HG02884 (cell line): ENCODE measurements at regions not wholly inside any gene's neighbourhood (a gene's known extent, or its start where the extent isn't known, plus 50 kb on each side); places are given as distances from the start of the nearest gene placed in this dataset.

Source experiments
- ATAC-seq: cut with Tn5 transposase; IDR thresholded peaks from one replicate; pipeline ENCODE4 v1.9.1; 2021; ENCODE audit warnings: mild to moderate bottlenecking, moderate library complexity; ENCODE audit not compliant: unreplicated experiment

DNA sequence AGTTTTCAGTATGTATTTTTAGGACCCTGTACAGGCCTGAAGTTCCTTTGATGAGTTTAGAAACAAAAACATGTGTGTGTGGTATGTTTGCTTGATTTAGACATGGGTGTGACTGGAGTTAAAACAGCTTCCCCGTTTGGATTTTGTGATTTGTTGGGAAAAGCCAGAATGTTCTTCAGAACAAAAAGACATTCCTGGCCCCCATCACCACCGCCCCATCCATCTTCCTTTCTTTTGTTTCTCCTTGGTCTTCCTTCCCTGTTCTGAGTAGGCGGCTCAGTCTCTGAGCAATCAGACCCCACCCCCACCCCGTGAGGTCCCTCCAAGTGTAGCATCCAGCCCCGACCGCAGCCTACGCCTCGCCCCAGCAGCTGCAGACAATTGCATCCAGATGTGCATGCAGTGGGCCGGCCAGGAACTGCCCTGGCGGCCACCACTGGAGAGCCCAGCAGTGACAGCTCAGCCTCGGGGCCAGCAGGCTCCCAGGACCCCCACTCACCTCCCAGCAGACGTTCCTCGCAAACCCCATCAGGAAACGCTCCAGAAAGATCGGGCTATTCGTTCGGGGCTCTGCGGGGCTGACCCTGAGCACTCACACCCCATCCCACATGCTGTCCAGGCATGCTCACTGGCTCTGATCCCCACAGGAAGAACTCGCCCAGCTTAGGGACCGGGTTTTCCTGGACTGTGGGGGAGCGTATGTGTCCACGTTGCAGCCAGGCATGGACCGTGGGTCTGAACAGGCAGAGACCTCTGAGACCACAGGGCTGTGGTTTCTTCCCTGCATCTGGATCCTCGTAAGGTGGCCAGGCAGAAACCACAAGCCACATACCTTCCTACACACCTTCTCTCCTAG lies 99.8 kb upstream of the CDH5 start:
- ATAC-seq = no peak

GRCh38 chr16:66265556-66266141 lies 100.8 kb upstream of the CDH5 start:
- ATAC-seq = no peak

GRCh38 chr16:66265048-66265415 lies 101.5 kb upstream of the CDH5 start:
- no peak for ATAC-seq

DNA sequence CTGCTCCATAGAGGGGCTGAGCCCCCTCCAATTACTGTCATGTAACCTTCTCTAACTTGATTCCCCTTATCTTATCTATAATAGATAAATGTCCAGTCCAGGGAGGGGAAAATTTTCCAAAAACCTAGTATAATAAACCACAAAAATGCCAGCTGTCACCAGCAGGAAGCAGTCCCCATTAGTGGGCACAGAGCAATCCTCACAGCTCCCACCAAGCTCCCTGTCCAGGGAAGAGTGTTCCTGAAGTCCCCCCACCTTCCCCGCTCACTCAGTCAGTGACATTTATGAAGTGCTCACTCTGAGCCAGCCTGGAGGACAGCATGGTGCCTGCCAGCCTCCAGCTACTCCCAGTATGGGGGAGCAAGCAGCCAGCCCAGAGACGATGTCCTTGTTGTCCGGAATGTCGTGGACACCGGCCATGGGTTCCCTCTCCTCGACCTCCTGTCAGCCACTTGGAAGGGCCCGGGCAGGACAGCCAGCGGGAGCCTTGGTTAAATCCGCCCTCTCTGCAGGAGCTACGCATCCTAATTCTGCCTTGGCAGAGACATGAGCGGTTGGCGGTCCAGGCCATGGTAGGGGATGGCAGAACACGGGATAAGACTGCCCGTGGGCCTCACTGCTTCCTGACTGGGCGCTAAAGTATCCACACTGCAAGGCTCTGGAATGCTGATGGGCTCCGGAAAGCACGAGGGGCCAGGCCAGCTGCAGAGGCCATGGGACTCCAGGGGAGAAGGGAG lies 102.0 kb upstream of the CDH5 start:
- ATAC-seq = no peak

GRCh38 chr16:66263973-66264310 lies 102.5 kb upstream of the CDH5 start:
- ATAC-seq = no peak

DNA sequence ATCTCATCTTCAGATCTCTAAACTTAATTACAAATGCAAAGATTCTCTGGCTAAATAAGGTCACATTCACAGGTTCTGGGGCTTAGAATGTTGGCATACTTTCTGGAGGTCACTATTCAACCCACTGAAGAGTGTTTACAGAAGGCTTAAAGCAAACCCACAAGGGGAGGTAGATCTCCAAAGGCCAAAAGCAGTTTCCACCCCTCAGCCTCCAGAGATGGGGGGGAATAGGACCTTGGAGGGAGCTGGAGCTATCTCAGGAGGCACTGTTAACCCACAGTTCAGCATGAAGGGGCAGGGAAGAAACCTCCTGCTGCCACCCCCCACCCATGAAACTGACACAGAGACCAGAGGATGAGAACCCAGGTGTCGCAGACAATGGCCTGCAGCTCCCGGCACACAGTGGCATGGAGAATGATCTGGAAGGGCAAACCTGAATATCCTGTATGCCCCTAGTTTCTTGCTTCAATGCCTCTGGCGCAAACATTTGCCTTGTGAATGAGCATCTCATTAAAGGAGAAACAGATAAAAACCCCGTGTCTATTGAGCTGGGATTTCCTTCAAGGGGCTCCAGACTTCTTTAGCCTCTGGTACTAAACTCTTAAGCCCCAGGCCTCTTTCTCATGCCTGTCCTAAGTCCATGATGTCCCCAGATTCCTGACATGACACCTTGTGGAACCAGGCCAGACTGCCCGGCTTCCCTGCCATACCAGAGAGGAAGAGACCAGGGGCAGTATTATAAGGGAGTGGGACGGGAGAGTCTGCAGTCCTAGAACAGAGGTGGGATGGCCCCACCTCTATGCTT lies 103.1 kb upstream of the CDH5 start:
- ATAC-seq = no peak

GRCh38 chr16:66262253-66263167 lies 104.0 kb upstream of the CDH5 start:
- ATAC-seq = no peak

GRCh38 chr16:66261826-66262225 lies 104.7 kb upstream of the CDH5 start:
- no peak for ATAC-seq

GRCh38 chr16:66260522-66261254 lies 105.8 kb upstream of the CDH5 start:
- ATAC-seq = no peak

DNA sequence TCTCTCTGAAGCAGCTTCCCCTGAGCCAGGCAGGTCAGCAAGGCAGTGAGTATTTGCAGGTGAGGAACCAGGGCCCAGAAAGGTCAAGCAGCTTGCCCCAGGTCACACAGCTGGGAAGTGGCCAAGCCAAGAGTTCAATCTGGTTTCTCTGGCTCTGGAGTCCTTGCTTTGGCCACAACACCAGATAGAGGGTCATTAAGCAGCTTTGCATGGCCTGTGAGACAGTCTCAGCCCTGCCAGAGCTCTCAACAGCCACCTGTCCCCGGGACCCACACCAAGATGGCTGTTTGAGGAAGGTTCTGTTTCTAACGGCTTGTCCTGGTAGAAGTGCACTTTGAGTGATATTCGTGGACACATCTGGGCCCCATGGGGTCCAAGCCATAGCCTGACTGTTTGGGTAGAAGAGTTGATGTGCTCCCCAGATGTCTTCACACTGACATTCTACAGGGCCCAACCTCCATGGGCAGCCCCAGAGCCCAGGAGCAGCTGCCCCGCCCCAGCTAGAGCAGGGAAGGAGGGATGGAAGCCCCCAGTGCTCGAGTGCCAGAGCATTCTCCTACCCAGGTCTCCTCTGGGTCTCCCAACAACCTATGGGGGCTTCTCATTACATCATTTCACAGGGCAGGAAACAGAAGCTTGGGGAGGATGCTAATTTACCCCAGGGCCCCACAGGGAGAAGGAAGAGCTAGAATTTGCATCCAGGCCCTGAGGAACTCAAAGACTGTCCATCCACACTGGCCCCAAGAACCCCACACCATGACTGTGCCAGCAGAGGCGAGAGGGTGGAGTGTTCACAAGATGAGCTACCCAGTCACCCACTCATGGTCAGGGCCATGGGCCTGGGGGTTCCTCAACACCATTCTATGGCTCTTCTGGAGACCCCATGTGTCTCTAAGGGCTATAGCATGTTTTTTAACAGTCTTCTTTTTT lies 107.3 kb upstream of the CDH5 start:
- ATAC-seq = no peak

DNA sequence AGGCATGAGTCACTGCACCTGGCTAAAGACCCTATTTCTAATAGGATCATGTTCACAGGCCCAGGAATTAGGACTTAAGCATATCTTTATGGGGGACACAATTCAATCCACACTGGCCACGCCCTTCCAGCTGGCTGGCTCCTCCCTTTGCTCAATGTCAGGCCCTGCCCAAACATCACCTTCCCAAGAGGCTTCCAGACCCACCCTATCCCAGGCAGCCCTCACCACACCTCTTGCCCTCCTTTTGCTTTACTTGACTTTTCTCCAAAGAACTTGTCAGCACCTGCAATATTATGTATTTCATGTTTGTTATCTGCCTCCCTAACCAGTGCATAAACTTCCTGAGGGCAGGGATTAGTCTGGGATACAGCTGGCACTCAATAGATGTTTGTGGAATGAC lies 109.6 kb upstream of the CDH5 start:
- no peak for ATAC-seq

GRCh38 chr16:66255647-66256046 lies 110.8 kb upstream of the CDH5 start:
- ATAC-seq = no peak

DNA sequence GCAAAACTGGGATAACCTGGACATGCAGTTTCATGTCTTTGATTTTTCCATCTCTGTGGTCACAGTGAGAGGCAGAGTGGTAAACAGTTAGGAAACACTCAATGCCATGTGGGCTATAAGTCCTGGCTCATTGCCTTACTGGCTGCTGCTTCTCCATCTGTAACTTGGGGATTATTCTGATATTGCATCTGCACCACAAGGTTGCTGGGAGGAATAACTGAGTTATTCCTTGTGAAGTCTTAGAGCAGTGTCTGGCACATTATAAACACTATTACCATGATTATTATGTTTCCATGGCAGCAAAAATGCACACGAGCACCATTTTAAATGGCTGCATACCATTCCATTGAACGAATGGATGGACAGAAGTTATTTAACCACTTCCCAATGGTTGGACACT lies 111.7 kb upstream of the CDH5 start:
- ATAC-seq = no peak

DNA sequence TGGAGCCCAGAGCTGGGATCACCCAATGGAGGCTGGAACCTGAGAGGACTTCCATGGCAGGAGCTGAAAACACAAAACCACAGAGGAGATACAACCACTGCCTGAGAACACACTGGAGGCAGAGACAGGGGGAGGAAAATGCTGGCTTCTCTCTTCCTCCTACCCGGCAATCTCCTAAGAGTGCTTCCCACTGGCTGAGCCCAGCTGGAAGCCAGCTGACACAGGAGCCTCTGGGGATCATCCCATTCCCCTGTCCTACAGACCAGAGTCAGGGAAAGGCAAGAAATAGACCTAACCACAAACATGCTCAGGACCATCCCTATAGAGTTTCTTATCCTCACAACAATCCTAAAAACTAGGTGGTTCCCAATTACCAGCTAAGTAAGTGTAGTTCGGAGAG lies 112.4 kb upstream of the CDH5 start:
- no peak for ATAC-seq

DNA sequence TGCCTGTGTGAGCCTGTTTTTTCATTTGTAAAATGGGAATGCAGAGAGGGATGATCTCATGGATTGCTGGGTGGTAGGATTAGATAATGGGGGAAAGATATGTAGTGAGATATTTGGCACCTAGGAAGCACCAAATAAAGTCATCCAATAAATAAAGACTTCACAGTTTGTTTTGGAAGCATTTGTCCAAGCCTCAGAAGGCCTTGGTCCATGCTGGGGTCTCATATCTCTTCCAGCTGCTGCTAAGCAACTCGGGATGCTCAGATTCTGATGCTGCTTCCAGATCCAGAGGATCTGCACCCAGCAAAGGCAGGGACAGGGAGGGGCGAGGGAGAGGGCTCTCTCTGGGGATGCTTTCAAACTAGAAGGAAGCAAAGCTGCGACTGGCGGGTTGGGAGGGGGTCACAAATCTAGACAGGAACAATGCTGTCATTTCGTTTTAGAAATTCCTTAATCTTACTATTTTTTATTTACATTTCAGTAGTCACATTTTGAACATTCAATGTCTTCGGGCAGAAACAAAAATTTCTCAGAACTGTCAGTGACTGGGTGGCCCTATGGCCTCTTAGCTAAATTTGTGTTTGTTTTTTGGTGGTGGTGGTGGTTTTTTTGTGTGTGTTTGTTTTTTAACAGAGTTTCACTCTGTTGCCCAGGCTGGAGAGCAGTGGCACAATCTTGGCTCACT lies 114.9 kb upstream of the CDH5 start:
- no peak for ATAC-seq

DNA sequence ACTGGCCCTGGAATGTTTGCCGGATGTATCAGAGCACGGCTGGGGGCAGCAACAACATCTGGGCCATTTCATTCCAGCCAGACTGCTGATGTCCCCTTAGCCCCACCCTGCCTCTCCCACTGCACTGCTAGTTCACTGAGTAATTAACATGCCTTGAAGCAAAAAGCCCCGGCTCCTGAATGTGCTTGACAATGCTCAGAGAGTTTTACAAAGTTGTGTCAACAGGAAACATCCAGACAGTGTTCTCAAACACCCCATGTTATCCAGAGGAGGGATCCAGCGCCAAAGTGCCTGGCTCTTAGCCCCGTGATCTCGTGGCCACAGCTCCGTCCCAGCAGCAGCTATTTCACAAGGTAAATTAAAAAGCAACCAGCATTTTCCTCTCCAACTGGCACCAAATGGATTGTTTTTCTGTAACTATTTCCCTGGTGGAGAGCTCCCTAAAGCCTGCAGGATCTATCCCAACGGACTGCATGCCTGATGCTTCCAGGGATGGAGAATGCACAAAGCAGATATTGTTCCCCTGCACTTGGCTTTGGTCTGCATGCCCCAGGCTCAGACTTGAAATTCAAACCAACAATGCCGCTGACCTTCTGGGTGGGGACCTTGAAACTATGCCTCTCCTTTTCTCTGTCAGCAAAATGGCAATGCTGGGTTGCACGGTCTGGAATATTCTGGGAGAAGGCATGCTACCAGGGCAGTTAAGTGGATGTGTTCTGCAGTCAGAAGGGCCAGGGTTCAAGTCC lies 115.6 kb upstream of the CDH5 start:
- ATAC-seq = no peak
